GM21390 (cell line): ENCODE measurements at regions not wholly inside any gene's neighbourhood (a gene's known extent, or its start where the extent isn't known, plus 50 kb on each side); places are given as distances from the start of the nearest gene placed in this dataset.
"Not testable (repeated sequence)": the region's sequence is repeated elsewhere in the genome, so short reads cannot be mapped to it uniquely, and the experiment has no call there.

Experiments used
- ATAC-seq: cut with Tn5 transposase; IDR thresholded peaks from one replicate; pipeline ENCODE4 v1.9.1; 2021; ENCODE audit not compliant: unreplicated experiment

- no peak for ATAC-seq
Observed at GRCh38 chr5:145660897-145661640, 174.1 kb downstream of the PRELID2 start.

- ATAC-seq = no peak
Observed at GRCh38 chr5:145658435-145658834, 176.7 kb downstream of the PRELID2 start.

GRCh38 chr5:145652700-145653099 is 182.4 kb downstream of the PRELID2 start:
- not testable (repeated sequence) for ATAC-seq

GRCh38 chr5:145647137-145647536 is 188.0 kb downstream of the PRELID2 start:
- ATAC-seq = not testable (repeated sequence)

- ATAC-seq = not testable (repeated sequence)
Observed at GRCh38 chr5:145643214-145643613, 191.9 kb downstream of the PRELID2 start.

- no peak for ATAC-seq
Observed at GRCh38 chr5:145637396-145637795, 197.7 kb downstream of the PRELID2 start.

GRCh38 chr5:145636371-145636770 is 198.8 kb downstream of the PRELID2 start:
- ATAC-seq = no peak

DNA sequence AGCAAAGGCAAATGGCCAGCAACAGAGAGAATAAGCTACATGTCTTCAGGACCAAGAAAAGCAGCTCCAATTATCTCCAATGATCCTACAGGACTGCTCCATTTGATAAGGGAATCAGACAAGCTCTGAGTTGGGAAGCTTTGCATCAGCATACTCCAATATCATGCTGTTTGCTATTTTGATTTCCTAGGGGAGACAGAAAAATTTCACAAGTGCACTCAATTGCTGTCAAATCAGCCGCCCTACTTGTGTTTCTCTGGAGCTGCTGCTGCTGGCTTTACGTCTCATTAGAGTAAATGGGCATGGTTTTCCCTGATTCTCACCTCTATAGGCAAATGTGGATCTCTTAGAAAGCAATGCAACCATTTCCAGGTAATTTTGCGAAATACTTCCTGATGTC is 201.7 kb downstream of the PRELID2 start:
- no peak for ATAC-seq

GRCh38 chr5:145632701-145633100 is 202.4 kb downstream of the PRELID2 start:
- ATAC-seq = no peak

GRCh38 chr5:145629047-145629446 is 206.1 kb downstream of the PRELID2 start:
- ATAC-seq = no peak

DNA sequence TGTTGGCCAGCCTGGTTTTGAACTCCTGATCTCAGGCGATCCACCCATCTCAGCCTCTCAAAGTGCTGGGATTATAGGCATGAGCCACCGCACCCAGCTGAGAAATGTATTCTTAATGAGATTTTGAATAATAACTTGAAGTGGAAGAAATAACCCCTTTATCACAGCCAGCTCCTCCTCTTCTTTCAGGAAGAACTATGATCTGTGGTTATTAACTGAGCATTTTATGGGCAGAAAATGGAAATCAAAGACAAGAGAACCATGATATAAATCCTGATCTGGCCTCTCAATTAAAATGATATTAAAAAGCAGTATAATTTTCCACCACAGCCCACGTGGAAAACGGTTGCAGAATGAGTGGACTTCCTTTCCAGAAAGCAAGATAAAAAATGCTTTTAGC is 206.6 kb downstream of the PRELID2 start:
- ATAC-seq = no peak

- no peak for ATAC-seq
Observed at GRCh38 chr5:145619806-145620310, 215.3 kb downstream of the PRELID2 start.

- not testable (repeated sequence) for ATAC-seq
Observed at GRCh38 chr5:145616739-145617138, 218.4 kb downstream of the PRELID2 start.

DNA sequence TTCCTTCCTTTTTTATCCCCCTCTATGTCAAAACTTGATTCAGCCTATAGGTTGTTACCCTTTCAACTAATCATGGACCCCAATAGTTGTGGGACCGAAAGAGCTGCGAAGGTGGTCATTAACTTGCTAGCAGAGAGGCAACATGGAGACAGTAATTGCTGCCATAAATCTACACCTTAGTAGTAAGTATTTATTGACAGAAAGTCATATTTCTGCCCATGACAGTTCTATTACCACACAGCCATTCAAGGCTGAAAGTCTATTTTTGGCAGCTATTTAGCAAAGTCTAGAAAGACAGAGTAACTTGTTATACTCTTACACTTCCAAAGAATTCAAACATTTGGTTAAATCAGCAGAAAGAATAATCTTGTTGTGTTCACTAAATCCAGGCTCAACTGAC is 236.2 kb downstream of the PRELID2 start:
- ATAC-seq = no peak

- no peak for ATAC-seq
Observed at GRCh38 chr5:145598184-145598583, 237.0 kb downstream of the PRELID2 start.

GRCh38 chr5:145591578-145591977 is 243.6 kb downstream of the PRELID2 start:
- no peak for ATAC-seq

DNA sequence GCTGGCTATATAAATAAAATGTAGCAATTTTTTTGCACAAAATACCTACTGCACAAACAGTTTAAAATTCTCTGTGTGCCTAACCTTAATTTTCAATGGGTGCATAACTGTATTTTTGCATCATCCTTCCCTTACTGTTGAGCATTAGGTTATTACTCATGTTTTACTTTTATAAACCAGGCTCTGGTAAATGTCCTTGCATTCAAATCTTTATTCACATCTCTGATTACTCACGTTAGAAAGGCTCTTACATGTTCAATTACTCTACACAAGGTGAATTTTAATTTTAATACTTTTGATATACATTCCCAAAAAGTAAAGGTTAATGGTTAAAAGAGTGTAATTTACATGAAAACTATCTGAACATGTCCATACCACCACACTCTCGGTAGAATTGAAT is 246.1 kb downstream of the PRELID2 start:
- ATAC-seq = no peak

DNA sequence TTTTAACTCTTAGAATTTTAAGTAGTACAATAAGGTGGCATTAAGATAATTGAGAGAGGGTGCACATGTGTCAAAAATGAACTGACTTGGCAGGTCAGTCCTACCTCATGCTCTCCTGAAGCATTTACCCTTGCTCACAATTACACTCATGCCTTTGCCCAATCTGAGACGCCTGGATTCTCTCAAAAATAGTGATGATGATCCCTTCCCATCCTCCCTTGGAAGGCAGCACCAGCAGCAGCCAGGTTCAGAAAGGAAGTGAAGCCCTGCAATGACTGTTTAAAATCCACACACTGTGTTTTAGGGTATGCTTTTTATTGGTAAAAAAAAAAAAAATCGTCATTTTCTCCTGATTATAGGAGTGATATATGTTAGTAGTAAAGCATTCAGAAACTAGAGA is 246.6 kb downstream of the PRELID2 start:
- ATAC-seq = no peak

- no peak for ATAC-seq
Observed at GRCh38 chr5:145588113-145588512, 247.0 kb downstream of the PRELID2 start.

DNA sequence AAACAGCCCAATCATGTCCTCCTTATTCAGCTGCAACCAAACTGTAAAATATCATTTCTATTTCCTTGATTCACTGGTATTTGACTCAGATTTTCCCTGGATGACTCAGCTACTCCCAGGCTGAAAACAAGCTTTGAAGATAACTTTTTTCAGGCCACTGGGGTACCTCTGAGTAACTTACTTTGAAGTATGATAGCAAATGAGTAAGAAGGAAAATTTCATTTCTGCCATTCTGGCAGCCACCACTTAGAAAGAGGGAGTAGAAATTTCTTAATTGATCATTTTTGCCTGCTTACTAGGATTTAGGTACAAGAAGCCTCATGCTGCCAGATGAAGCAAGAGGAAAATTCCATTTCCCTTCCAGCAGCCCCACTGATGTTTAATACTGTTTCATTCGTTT is 247.4 kb downstream of the PRELID2 start:
- no peak for ATAC-seq

- ATAC-seq = no peak
Observed at GRCh38 chr5:145587308-145587672, 247.9 kb downstream of the PRELID2 start.

GRCh38 chr5:145586661-145587307 is 248.4 kb downstream of the PRELID2 start:
- no peak for ATAC-seq
